Adrenal gland (tissue), 5 donors: ENCODE measurements at regions not wholly inside any gene's neighbourhood (a gene's known extent, or its start where the extent isn't known, plus 50 kb on each side); places are given as distances from the start of the nearest gene placed in this dataset.

Experiments
- CTCF ChIP-seq, 6 experiments: fragments of 450-650 bp in 4 of 6; fragments of 200-600 bp in 2 of 6; sonication (generic) in 1 of 6; IDR thresholded peaks; 1 replicate in 5 of 6; 2 replicates in 1 of 6; pipeline versions ENCODE4 v1.5.1 to v1.8.0; 2016 to 2021; ENCODE audit warnings: antibody characterized with exemption in 6 of 6, mild to moderate bottlenecking in 2 of 6, moderate library complexity in 1 of 6
- POLR2A ChIP-seq, 2 donors: fragments of 450-650 bp; IDR thresholded peaks; one replicate each; pipeline ENCODE4 v1.6.1; 2017; ENCODE audit warnings: antibody characterized with exemption in 2 of 2, mild to moderate bottlenecking in 2 of 2, moderate library complexity in 1 of 2
- donor health status: DM: no; HTN: no; CAD: no.

- no peak for TF ChIP-seq CTCF (IDR thresholded peaks at IDR 0.05)
- TF ChIP-seq POLR2A (IDR thresholded peaks at IDR 0.05) = no peak
Measured at GRCh38 chr4:123892368-123892976, 495.9 kb downstream of the SPRY1 start.
